ENCODE measurements at regions not wholly inside any gene's neighbourhood (a gene's known extent, or its start where the extent isn't known, plus 50 kb on each side); places are given as distances from the start of the nearest gene placed in this dataset.

DNA sequence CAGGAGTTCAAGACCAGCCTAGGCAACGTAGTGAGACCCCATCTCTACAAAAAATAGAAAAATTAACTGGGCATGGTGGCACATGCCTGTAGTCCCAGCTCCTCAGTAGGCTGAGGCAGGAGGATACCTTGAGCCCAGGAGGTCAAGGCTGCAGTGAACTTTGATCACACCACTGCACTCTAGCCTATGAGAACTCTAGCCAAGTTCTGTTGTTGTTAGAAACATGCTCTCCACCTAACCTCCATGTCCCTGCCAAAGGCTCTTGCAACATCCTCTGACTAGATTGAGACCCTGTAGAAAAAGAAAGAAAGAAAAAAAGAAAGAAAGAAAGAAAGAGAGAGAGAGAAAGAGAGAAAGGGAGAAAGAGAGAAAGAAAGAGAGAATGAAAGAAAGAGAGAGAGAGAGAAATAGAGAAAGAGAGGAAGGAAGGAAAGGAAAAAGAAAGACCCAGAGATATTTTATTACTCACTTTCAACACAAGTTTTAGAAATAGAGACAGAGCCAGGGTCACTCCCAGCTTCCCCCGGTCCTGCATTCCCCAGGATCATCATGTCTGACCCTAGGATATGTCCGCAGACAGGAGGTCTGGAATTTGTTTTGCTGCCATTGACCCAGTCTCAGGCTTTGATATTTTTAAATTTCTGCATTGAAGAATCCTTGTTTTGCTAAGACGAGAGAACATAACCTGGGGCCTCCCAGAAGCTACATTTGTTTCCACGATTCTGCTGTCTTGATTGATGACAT, 376.5 kb upstream of the CDH5 start:
- Histone ChIP-seq H3K18ac (ENCODE audit: low read depth, low read length) (no peak overlapping the region; the same call in 1 of the 2 replicates), H3K9me3 (ENCODE audit: control insufficient read depth, insufficient read depth, low read length) (no peaks in the 10 kb centered on the region), H3K9me1 (ENCODE audit: insufficient read depth, low read length) (no peaks in the 10 kb centered on the region), H2AK9ac (replicated peaks; ENCODE audit: low read depth, low read length, poor library complexity) (no peak overlapping the region), H3K4ac (ENCODE audit: low read depth, low read length) (no peak overlapping the region), H2BK5ac (ENCODE audit: low read depth, low read length, poor library complexity, severe bottlenecking) (no peak overlapping the region), H3K27me3 (ENCODE audit: control insufficient read depth, insufficient read depth, low read length) (peaks cover 37% of the 10 kb centered on the region), H3K27ac (ENCODE audit: insufficient read depth, low read length) (no peak overlapping the region), H3K4me2 (ENCODE audit: low read depth, low read length) (no peak overlapping the region), H3K36me3 (ENCODE audit: control insufficient read depth, insufficient read depth, low read length) (no peaks in the 10 kb centered on the region), H3K4me3 (ENCODE audit: insufficient read depth, low read depth, low read length) (no peak overlapping the region), H4K5ac (ENCODE audit: low read depth, low read length) (no peak overlapping the region; the same call in 1 of the 2 replicates), H4K20me1 (ENCODE audit: insufficient read depth, low read length) (no peaks in the 10 kb centered on the region), H2BK15ac (ENCODE audit: low read depth, low read length) (no peak overlapping the region), H3K4me1 (ENCODE audit: control insufficient read depth, insufficient read depth, low read length) (no peaks in the 10 kb centered on the region), H2BK20ac (ENCODE audit: low read depth, low read length) (no peak overlapping the region), H3K23ac (ENCODE audit: low read depth, low read length) (no peak overlapping the region), H3K9ac (ENCODE audit: low read depth, low read length) (no peak overlapping the region), H2BK120ac (ENCODE audit: low read depth, low read length) (no peak overlapping the region), H2AFZ (replicated peaks; ENCODE audit: low read length, poor library complexity) (no peak overlapping the region), H2AK5ac (ENCODE audit: low read depth, low read length) (no peak overlapping the region), H3K14ac (replicated peaks; ENCODE audit: low read depth, low read length) (no peak overlapping the region), H3K56ac (ENCODE audit: extremely low read depth, insufficient read depth, low read length) (no peak overlapping the region), H3K79me1 (ENCODE audit: low read depth in 1 of 2, low read length in 2 of 2) (no peaks in the 10 kb centered on the region), H4K8ac (ENCODE audit: low read depth in 2 of 2, low read length in 2 of 2) (no peak overlapping the region), H4K91ac (ENCODE audit: insufficient read depth, low read depth, low read length) (no peak overlapping the region)
- BruUV-seq (replicated peaks), result no TSS peak
- TF ChIP-seq MXI1 (IDR thresholded peaks at IDR 0.05; ENCODE audit: borderline replicate concordance, low read depth, low read length) (no peak), MAZ (IDR thresholded peaks at IDR 0.05; ENCODE audit: borderline replicate concordance, low read depth, low read length) (no peak), BHLHE40 (IDR thresholded peaks at IDR 0.05; ENCODE audit: low read depth, low read length) (no peak), RCOR1 (IDR thresholded peaks at IDR 0.05; ENCODE audit: insufficient replicate concordance, low read length) (no peak), CTCF (conservative IDR thresholded peaks at IDR 0.05; ENCODE audit: low read depth, low read length) (no peak), RFX5 (IDR thresholded peaks at IDR 0.05; ENCODE audit: low read depth, low read length) (no peak), POLR2A (IDR thresholded peaks at IDR 0.05; ENCODE audit: low read depth, low read length) (no peak), MAFK (IDR thresholded peaks at IDR 0.05; ENCODE audit: low read depth, low read length) (no peak), CEBPB (IDR thresholded peaks at IDR 0.05; ENCODE audit: low read depth, low read length) (no peak), RAD21 (IDR thresholded peaks at IDR 0.05; ENCODE audit: low read length) (no peak), SMC3 (IDR thresholded peaks at IDR 0.05; ENCODE audit: low read depth, low read length) (no peak), FOS (IDR thresholded peaks at IDR 0.05; ENCODE audit: low read depth, low read length) (no peak), NFE2L2 (IDR thresholded peaks at IDR 0.05; ENCODE audit: low read depth, low read length) (no peak), CHD1 (IDR thresholded peaks at IDR 0.05; ENCODE audit: low read depth, low read length) (no peak)
- TF ChIP-seq, protein P1, sequence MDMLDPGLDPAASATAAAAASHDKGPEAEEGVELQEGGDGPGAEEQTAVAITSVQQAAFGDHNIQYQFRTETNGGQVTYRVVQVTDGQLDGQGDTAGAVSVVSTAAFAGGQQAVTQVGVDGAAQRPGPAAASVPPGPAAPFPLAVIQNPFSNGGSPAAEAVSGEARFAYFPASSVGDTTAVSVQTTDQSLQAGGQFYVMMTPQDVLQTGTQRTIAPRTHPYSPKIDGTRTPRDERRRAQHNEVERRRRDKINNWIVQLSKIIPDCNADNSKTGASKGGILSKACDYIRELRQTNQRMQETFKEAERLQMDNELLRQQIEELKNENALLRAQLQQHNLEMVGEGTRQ (IDR thresholded peaks at IDR 0.05; ENCODE audit: low read depth, low read length), result no peak
- TF ChIP-seq, protein P2, sequence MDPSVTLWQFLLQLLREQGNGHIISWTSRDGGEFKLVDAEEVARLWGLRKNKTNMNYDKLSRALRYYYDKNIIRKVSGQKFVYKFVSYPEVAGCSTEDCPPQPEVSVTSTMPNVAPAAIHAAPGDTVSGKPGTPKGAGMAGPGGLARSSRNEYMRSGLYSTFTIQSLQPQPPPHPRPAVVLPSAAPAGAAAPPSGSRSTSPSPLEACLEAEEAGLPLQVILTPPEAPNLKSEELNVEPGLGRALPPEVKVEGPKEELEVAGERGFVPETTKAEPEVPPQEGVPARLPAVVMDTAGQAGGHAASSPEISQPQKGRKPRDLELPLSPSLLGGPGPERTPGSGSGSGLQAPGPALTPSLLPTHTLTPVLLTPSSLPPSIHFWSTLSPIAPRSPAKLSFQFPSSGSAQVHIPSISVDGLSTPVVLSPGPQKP (IDR thresholded peaks at IDR 0.05; ENCODE audit: borderline replicate concordance, low read depth, low read length), result no peak
- ChIA-PET CTCF (no interaction called here), POLR2A (ENCODE audit: unreplicated experiment) (no interaction called here)
- no peak for ATAC-seq (ENCODE audit: low read depth)
- in situ Hi-C loops (cut with MboI; ENCODE audit: low sequenced_read_pairs) (no loop called here), dilution Hi-C loops (cut with HindIII; ENCODE audit: low sequenced_read_pairs, unreplicated experiment) (no loop called here), intact Hi-C loops (cut with micrococcal nuclease) (no loop called here)
- DNase-seq, result no peak
- 82% methylated on average over 2 of the region's 5 CpGs; no CpG with 5 or more reads in 1 of the 2 experiments for WGBS, 2 experiments (ENCODE audit: extremely low coverage in 2 of 2, insufficient read length in 1 of 2)
